ENCODE measurements at regions not wholly inside any gene's neighbourhood (a gene's known extent, or its start where the extent isn't known, plus 50 kb on each side); places are given as distances from the start of the nearest gene placed in this dataset.

GRCh38 chr13:106986687-106987426 lies 418.9 kb upstream of the ARGLU1 start:
- ChIA-PET POLR2A (no interaction called here), CTCF (no interaction called here)
- no peaks in the 10 kb centered on the region for H3K36me3 ChIP-seq (ENCODE audit: control insufficient read depth in 2 of 2, insufficient read depth in 1 of 2, low read length in 2 of 2)
- no peaks in the 10 kb centered on the region for H3K9me3 ChIP-seq (ENCODE audit: control insufficient read depth, insufficient read depth, low read depth, low read length)
- H3K4me3 ChIP-seq (ENCODE audit: low read depth, low read length), result no peak overlapping the region
- H3K27ac ChIP-seq (ENCODE audit: extremely low read depth, low read depth, low read length), result no peak overlapping the region
- TF ChIP-seq ZNF433 (tag by site-specific recombination; IDR thresholded peaks at IDR 0.05; ENCODE audit: low read depth), result no peak
- no peak for TF ChIP-seq ZNF16 (tag by site-specific recombination; IDR thresholded peaks at IDR 0.05; ENCODE audit: low read depth)
- TF ChIP-seq ZBTB20 (tag by site-specific recombination; IDR thresholded peaks at IDR 0.05), result no peak
- TF ChIP-seq ZSCAN5A (tag by site-specific recombination; IDR thresholded peaks at IDR 0.05), result no peak
- no peak for TF ChIP-seq TRIM28 (IDR thresholded peaks at IDR 0.05; ENCODE audit: borderline replicate concordance, low read length)
- TF ChIP-seq, protein P1, sequence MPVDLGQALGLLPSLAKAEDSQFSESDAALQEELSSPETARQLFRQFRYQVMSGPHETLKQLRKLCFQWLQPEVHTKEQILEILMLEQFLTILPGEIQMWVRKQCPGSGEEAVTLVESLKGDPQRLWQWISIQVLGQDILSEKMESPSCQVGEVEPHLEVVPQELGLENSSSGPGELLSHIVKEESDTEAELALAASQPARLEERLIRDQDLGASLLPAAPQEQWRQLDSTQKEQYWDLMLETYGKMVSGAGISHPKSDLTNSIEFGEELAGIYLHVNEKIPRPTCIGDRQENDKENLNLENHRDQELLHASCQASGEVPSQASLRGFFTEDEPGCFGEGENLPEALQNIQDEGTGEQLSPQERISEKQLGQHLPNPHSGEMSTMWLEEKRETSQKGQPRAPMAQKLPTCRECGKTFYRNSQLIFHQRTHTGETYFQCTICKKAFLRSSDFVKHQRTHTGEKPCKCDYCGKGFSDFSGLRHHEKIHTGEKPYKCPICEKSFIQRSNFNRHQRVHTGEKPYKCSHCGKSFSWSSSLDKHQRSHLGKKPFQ (tag by site-specific recombination; IDR thresholded peaks at IDR 0.05), result no peak
- TF ChIP-seq ZNF76 (tag by site-specific recombination; IDR thresholded peaks at IDR 0.05; ENCODE audit: borderline replicate concordance, low read depth), result no peak
- no peak for TF ChIP-seq ZSCAN30 (tag by site-specific recombination; IDR thresholded peaks at IDR 0.05)
- TF ChIP-seq, protein P2, sequence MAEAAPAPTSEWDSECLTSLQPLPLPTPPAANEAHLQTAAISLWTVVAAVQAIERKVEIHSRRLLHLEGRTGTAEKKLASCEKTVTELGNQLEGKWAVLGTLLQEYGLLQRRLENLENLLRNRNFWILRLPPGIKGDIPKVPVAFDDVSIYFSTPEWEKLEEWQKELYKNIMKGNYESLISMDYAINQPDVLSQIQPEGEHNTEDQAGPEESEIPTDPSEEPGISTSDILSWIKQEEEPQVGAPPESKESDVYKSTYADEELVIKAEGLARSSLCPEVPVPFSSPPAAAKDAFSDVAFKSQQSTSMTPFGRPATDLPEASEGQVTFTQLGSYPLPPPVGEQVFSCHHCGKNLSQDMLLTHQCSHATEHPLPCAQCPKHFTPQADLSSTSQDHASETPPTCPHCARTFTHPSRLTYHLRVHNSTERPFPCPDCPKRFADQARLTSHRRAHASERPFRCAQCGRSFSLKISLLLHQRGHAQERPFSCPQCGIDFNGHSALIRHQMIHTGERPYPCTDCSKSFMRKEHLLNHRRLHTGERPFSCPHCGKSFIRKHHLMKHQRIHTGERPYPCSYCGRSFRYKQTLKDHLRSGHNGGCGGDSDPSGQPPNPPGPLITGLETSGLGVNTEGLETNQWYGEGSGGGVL (tag by site-specific recombination; IDR thresholded peaks at IDR 0.05), result no peak
- TF ChIP-seq, protein P3, sequence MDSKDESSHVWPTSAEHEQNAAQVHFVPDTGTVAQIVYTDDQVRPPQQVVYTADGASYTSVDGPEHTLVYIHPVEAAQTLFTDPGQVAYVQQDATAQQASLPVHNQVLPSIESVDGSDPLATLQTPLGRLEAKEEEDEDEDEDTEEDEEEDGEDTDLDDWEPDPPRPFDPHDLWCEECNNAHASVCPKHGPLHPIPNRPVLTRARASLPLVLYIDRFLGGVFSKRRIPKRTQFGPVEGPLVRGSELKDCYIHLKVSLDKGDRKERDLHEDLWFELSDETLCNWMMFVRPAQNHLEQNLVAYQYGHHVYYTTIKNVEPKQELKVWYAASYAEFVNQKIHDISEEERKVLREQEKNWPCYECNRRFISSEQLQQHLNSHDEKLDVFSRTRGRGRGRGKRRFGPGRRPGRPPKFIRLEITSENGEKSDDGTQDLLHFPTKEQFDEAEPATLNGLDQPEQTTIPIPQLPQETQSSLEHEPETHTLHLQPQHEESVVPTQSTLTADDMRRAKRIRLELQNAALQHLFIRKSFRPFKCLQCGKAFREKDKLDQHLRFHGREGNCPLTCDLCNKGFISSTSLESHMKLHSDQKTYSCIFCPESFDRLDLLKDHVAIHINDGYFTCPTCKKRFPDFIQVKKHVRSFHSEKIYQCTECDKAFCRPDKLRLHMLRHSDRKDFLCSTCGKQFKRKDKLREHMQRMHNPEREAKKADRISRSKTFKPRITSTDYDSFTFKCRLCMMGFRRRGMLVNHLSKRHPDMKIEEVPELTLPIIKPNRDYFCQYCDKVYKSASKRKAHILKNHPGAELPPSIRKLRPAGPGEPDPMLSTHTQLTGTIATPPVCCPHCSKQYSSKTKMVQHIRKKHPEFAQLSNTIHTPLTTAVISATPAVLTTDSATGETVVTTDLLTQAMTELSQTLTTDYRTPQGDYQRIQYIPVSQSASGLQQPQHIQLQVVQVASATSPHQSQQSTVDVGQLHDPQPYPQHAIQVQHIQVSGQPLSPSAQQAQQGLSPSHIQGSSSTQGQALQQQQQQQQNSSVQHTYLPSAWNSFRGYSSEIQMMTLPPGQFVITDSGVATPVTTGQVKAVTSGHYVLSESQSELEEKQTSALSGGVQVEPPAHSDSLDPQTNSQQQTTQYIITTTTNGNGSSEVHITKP (tag by site-specific recombination; IDR thresholded peaks at IDR 0.05), result no peak
- TF ChIP-seq ZXDB (tag by site-specific recombination; IDR thresholded peaks at IDR 0.05), result no peak
- TF ChIP-seq ZBTB48 (tag by site-specific recombination; IDR thresholded peaks at IDR 0.05), result no peak
- TF ChIP-seq ZNF133 (tag by site-specific recombination; IDR thresholded peaks at IDR 0.05), result no peak
- no peak for TF ChIP-seq ZNF571 (tag by site-specific recombination; IDR thresholded peaks at IDR 0.05)
- TF ChIP-seq, protein P4, sequence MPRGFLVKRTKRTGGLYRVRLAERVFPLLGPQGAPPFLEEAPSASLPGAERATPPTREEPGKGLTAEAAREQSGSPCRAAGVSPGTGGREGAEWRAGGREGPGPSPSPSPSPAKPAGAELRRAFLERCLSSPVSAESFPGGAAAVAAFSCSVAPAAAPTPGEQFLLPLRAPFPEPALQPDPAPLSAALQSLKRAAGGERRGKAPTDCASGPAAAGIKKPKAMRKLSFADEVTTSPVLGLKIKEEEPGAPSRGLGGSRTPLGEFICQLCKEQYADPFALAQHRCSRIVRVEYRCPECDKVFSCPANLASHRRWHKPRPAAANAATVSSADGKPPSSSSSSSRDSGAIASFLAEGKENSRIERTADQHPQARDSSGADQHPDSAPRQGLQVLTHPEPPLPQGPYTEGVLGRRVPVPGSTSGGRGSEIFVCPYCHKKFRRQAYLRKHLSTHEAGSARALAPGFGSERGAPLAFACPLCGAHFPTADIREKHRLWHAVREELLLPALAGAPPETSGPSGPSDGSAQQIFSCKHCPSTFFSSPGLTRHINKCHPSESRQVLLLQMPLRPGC (tag by site-specific recombination; IDR thresholded peaks at IDR 0.05), result no peak
- H3K4me1 ChIP-seq (ENCODE audit: control insufficient read depth, insufficient read depth, low read length), result no peaks in the 10 kb centered on the region
